NCI-H2171 treated with DMSO at 0.1 percent for 48 hours (cell line): ENCODE measurements at regions not wholly inside any gene's neighbourhood (a gene's known extent, or its start where the extent isn't known, plus 50 kb on each side); places are given as distances from the start of the nearest gene placed in this dataset.
"Not testable (repeated sequence)": the region's sequence is repeated elsewhere in the genome, so short reads cannot be mapped to it uniquely, and the experiment has no call there.

Experiments used
- DNase-seq: peaks from one replicate; lab custom pipeline; 2025; lab: John Stamatoyannopoulos, UW

DNA sequence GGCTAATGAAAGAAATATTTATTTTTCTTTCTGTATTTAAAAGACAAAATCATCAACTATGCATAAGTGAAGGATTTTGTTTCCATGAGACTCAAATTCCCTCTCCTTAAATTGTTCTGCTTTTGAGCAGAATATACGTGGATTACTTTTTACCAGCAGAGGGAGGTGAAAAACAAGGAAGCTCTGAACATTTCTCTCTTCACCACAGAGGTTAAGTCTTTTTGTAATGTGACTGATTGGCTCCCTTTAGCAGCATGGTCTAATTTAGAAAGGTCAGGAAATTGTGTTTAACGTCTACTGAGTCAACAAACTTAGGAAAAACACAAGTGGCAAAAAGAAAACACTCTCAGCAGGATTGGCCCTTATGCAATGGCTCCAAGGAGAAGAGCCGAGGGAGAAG lies 55.1 kb upstream of the F9 start:
- no peak for DNase-seq

DNA sequence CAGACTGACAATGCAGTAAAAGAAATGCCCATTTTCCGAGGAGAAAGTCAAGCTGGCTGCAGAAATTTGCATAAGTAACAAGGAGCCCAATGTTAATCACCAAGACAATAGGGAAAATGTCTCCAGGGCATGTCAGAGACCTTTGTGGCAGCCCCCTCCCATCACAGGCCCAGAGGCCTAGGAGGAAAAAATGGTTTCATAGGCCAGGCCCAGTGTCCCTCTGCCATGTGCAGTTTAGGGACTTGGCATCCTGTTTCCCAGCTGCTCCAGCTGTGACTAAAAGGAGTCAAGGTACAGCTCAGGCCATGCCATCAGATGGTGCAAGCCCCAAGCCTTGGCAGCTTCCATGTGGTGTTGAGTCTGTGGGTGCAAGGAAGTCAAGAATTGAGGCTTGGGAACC lies 68.6 kb upstream of the F9 start:
- not testable (repeated sequence) for DNase-seq

DNA sequence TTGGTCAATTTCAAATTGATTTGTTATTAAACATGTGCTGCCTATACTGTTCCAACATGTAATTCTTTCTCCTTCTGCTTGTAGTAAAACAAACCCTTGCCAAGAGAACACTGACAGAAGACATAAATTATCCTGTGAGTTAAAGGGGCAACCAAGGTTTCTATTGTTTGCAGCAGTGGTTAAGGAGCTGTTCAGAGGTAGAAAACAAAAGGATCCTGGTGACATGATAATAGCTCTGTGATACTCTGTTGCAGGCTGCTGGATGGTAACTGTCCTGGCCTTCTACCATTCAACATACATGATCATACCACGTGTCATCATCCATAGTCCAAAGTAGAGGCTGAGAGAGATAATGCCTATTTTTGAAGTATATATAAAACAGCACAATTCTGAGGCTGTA lies 75.8 kb upstream of the F9 start:
- DNase-seq, result no peak

DNA sequence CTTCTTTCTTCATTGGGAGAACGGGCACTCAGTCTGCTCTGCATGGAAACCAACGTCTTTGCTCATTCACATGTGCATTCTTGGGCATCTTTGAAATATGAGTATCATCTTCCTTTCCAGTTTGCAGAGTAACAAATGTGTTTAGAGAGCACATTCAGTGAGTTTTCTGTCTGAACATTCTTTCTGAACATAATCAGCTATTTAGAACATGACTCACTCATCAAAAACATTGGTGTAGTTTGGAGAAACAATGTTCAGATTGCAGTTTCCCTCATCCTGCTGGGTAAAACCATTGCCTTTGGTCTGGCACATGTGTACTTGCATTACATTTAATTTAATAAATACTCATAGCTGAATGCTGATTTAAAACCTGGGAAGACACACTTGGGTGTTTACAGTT lies 81.5 kb upstream of the F9 start:
- no peak for DNase-seq

DNA sequence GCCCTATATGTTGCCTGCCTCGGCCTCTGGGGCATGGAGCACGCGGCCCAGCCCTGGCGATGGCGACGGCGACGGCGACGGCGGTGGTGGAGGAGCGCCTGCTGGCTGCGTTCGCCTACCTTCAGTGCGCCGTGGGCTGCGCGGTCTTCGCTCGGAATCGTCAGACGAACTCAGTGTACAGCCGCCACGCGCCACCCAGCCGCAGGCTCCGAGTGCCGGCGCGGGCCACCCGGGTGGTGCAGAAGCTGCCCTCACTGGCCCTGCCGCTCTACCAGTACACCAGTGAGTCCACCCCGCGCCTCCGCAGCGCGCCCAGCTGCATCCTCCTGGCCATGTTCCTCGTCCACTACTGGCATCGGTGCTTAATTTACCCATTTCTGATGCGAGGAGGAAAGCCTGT lies 83.7 kb upstream of the F9 start:
- no peak for DNase-seq

DNA sequence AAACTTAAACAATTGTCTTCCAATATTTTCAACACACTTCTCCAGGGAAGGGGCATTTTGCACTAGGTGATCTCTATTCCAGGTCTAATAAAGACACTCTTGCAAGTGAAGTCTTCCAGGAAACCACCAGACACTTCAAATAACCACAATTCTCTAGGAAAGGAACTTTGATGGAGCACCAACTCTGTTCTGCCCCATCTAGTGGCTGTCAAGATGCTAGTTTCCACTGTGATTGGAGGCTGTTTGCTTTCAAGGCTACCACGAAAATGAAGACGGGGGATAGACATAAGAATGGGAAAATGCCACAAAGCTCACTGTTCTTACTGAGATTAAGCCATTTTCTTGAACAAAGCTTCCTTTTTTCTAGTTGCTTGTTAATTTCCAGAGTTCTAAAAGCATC lies 100.6 kb upstream of the F9 start:
- DNase-seq, result no peak

DNA sequence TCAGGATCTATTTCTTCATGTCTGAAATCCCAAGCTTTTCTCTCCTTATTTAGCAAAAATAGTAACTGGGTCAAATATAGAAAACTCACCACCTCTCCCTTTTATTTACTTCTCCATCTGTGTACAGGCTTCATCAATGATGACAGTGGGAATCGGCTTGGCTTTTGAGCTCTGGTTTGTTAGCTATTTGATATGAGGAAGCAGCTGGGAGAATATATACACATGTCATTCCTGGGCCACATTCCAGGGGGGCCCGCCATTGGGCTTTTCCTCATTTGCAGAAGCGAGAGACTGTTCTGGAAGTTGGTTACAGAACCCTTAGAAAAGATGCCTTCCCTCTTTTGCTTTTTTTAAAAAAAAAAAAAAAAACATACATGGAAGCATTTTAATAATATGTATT lies 107.4 kb upstream of the F9 start:
- no peak for DNase-seq

DNA sequence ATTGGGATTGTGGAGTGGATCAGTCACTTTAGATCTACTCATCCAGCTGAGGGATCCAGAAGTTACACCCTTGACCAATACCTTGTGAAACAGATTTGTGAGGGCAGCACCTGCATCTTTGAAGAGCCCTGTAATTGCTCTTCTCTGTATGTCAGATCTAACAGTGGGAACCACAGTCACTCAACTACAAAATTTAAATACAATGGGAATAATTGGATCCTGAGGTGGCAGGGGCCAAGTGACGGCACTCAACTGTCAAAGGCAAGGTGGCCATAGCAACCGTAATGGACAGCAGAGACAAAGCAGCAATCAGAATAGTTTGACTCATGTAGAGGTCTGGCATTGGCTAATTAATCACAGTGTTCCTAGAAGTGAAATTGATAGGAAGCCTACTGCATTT lies 132.3 kb upstream of the F9 start:
- DNase-seq, result not testable (repeated sequence)

DNA sequence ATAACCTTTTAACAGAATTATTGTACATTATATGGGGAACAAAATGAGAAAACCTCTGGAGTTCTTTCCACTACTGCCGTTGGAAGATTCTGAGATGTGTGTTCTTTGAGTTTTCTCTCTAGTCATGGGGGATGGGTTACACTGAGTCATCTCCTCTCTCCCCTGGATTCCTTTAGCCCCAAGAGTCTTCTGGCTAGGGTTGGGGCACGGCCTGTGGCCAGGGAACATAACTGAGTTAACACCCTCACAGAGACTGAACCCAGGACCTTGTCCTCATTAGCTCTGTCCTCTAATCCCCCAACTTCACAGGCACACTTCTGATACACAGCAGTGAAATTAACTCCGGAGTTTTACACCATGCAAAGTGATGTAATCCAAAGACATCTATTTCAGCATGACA lies 142.3 kb upstream of the F9 start:
- no peak for DNase-seq

DNA sequence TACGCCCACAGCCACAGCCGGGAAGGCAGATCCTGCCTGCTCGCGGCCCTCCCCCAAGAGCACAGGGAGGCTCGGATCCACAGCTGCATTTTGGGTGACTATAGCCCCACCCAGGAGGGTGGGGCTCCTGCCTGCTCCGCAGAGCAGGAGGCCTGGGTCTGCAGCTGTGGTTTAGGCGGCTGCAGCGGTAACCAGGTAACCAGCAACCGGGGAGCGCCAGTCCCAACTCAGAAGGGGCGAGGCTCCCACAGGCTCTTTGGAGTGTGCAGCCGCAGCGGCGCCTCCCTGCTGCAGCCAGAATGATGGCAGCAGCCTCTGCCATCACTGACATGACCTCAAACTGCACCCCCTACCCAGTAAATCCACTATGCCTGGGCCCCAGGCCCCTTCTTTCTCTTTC lies 148.0 kb upstream of the F9 start:
- DNase-seq, result no peak

DNA sequence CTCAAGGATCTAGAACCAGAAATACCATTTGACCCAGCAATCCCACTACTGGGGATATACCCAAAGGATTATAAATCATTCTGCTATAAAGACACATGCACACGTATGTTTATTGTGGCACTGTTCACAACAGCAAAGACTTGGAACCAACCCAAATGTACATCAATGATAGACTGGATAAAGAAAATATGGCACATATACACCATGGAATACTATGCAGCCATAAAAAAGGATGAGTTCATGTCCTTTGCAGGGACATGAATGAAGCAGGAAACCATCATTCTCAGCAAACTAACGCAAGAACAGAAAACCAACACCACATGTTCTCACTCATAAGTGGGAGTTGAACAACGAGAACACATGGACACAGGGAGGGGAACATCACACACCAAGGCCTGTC lies 154.0 kb upstream of the F9 start:
- DNase-seq, result not testable (repeated sequence)

DNA sequence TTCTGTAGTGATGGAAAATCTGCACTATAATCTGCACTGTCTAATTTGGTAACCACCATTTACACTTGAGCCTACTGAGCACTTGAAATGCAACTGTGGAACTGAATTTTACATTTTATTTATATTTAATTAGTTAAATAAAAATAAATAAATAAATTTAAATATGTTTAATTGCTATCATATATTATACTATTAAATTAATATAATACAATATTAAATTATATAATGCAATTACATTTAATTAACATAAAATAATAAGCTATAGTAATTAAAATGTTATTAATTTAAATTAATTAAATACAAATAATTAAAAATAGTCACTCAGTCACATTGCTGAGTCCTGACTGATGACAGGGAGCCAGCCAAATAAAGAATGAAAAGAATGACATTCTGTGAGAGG lies 170.2 kb upstream of the F9 start:
- no peak for DNase-seq

DNA sequence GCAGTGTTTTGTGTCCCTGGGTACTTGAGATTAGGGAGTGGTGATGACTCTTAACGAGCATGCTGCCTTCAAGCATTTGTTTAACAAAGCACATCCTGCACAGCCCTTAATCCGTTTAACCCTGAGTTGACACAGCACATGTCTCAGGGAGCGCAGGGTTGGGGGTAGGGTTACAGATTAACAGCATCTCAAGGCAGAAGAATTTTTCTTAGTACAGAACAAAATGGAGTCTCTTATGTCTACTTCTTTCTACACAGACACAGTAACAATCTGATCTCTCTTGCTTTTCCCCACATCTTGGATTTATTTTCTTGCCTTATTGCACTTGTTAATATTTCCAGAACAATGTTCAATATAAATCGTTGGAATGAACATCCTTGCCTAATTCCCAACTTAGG lies 187.9 kb upstream of the F9 start:
- DNase-seq, result not testable (repeated sequence)

DNA sequence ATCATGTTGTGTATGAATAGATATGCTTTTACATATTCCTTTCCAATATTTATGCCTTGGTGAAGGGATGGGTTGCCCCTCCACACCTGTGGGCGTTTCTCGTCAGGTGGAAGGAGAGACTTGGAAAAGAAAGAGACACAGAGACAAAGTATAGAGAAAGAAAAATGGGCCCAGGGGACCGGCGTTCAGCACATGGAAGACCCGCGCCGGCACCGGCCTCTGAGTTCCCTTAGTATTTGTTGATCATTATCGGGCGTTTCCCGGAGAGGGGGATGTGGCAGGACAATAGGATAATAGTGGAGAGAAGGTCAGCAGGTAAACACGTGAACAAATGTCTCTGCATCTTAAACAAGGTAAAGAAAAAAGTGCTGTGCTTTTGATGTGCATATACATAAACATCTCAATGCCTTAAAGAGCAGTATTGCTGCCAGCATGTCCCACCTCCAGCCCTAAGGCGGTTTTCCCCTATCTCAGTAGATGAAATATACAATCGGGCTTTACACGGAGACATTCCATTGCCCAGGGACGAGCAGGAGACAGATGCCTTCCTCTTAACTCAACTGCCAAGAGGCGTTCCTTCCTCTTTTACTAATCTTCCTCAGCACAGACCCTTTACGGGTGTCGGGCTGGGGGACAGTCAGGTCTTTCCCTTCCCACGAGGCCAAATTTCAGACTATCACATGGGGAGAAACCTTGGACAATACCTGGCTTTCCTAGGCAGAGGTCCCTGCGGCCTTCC lies 188.5 kb upstream of the F9 start:
- DNase-seq, result not testable (repeated sequence)

DNA sequence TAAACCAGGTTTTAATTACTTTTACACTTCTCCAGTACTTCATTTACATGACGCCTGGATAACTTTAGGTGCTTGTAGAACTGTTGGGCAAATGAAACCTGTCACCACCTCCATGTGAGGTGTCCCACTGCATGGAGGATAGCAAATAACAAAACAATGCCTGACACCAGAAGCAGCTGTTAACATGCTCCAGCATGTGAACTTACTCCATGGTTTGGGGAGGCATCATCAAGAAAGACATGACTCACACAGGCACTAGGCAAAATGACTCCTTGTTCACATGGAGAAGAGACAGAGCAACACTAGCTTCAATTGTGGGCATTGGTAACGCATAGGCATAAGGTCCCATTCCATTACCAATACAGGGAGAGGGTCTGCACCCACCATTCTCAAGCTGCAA lies 198.1 kb upstream of the F9 start:
- no peak for DNase-seq

DNA sequence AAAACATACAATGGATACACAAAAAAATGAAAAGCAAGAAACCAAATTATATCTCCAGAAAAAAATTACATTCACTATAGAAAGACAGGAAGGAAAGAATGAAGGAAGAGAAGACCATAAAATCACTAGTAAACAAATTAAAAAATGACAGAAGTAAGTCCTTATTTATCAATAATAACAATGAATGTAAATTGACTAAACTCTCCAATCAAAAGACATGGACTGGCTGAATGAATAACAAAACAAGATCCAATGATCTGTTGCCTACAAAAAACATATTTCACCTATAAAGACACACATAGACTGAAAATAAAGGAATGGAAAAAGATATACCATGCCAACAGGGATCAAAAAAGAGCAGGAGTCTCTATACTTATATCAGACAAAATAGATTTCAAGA lies 203.2 kb upstream of the F9 start:
- DNase-seq, result no peak

DNA sequence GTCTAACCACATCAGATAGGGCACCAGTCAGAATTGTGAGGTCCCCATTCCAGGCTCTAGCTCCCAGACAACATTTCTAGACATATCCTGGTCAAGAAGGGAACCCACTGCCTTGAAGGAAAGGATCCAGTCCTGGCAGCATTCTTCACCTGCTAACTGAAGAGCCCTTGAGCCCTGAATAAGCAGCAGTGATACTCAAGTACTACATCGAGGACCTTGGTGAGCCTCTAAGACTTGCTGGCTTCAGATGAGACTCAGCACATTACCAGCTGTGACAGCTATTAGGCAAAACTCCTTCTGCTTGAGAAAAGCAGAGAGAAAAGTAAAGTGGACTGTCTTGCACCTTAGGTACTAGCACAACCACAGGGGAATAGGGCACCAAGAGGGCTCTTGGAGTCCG lies 205.8 kb upstream of the F9 start:
- DNase-seq, result no peak

DNA sequence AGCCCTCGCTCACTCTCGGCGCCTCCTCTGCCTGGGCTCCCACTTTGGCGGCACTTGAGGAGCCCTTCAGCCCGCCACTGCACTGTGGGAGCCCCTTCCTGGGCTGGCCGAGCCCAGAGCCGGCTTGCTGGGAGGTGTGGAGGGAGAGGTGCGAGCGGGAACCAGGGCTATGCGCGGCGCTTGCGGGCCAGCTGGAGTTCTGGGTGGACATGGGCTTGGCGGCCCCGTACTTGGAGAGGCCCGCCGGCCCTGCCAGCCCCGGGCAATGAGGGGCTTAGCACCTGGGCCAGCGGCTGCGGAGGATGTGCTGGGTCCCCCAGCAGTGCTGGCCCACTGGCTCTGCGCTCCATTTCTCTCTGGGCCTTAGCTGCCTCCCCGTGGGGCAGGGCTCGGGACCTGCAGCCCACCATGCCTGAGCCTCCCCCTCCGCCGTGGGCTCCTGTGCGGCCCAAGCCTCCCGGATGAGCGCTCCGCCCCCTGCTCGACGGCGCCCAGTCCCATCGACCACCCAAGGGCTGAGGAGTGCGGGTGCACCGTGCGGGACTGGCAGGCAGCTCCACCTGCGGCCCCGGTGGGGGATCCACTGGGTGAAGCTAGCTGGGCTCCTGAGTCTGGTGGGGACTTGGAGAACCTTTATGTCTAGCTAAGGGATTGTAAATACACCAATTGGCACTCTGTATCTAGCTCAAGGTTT lies 209.7 kb upstream of the F9 start:
- DNase-seq, result not testable (repeated sequence)

DNA sequence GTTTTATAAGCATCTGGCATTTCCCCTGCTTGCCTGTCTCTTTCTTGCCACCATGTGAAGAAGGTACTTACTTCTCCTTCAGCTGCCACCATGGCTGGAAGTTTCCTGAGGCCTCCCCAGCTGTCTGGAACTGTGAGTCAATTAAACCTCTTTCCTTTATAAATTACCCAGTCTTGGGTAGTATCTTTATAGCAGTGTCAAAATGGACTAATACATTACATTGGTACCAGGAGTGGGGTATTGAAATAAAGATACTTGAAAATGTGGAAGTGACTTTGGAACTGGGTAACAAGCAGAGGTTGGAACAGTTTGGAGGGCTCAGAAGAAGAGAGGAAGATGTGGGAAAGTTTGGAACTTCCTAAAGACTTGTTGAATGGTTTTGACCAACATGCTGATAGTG lies 223.9 kb upstream of the F9 start:
- DNase-seq, result not testable (repeated sequence)

DNA sequence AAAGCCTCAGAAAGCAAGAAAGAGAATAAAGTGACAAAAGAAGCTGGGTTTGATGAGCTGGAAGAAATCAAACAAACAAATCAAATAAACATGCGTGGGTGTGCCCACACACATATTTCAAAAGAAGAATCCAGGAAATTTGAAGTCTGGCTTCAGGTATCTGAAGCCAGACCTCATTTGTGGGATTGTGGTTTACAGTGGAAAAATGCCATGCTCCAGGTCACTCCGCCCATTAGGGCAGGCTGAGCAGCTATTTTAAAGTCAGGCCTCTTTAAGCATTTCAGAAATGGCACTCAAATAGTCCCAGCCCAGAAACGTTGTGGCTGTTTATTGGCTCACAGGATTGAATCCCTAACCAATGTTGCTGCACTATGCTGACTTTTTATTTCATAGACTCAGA lies 226.1 kb upstream of the F9 start:
- no peak for DNase-seq

DNA sequence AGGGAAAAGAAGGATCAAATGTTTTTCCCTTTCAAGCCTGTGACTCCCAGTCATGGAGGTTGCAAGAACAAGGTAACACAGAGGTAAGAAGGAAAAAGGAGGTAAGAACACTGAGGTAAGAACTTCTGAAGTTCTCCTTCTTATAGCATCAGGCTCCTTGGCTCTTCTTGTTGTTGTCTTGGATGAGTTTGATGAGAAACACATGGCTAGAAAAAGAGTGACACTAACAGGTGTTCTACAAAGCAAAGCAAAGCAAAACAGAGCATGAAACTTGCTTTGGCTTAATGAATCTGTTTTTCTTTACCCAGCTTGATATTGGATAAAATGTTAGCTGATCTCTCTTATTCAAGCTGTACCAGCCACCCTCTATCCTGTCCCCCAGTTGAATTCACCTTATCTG lies 231.2 kb upstream of the F9 start:
- DNase-seq, result no peak

DNA sequence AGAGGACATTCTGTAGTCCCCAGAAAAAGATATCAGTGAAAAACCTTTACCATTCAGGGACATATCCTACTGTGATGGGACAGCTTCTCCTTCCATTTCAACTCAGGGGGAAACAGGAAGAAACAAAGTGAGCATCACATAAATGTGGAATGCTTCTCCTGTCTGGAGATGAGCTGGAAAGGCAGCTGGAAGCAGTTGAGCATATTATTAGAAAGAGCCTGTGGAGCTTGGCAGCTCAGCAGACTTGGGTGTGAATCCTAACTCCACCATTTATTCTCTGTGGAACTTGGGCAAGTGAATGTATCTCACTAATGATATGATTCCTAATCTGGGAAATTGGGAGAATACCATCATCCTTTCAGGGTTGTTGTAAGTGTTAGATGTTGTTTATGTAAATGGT lies 232.1 kb upstream of the F9 start:
- no peak for DNase-seq

DNA sequence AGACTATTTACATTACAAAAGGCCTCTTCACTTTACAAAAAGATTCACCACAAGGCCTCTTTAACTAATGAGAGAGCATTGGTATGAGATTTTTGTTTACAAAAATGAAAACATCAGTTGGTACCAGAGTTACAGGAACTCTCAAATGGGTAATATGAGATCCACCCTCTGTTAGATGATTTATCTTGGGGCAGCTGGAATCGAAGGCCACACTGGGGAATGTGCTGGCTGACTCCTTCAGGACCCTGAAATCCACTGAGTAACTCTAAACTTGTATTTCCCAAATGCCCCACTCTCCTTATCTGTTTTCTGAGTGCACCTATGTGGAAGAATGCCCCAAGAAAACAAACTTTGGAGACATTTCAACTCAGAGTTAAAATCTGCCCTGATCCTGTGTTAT lies 232.9 kb upstream of the F9 start:
- no peak for DNase-seq

DNA sequence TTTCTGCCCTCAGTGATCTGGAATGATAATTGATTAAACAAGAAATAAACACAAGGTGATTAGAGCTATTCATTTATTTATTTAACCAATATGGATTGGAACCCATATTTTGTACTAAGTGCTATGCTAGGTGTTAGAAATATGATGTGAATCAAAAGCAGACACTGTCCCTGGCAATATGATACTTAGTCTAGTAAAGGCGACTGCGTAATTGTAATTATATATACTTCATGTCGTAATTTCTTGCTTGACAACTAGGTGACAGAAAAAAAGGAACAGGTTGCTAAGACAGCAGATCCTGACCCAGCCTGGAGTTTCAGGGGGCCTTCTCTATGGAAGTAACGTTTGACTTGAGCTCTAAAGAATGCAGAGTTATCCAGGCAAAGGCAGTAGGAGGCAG lies 236.5 kb upstream of the F9 start:
- no peak for DNase-seq
